Activated naive CD4-positive, alpha-beta T cell treated with anti-CD3 and anti-CD28 coated beads, Interleukin-2, amount 50 U/mL, for 72 hours (primary cell): ENCODE measurements at regions not wholly inside any gene's neighbourhood (a gene's known extent, or its start where the extent isn't known, plus 50 kb on each side); places are given as distances from the start of the nearest gene placed in this dataset.

ENCODE experiments used
- ATAC-seq, 2 donors: fragments of 150-1000 bp; cut with Tn5 transposase; 2 replicates each; pipeline ENCODE4 v1.10.0; 2021; ENCODE audit warnings: mild to moderate bottlenecking in 2 of 2, moderate library complexity in 2 of 2
- DNase-seq, 2 donors: peaks; one replicate each; pipeline ENCODE4 v3.0.0; 2021 to 2022; ENCODE audit warnings: low spot score in 2 of 2
- H3K27ac Mint-ChIP-seq, 2 donors: one replicate each; pipeline ENCODE4 v1.8.0; 2022; ENCODE audit warnings: mild to moderate bottlenecking in 2 of 2, mixed read lengths in 2 of 2
- H3K36me3 Mint-ChIP-seq, 2 donors: one replicate each; pipeline ENCODE4 v1.8.0; 2022; ENCODE audit warnings: mixed read lengths in 2 of 2
- H3K9me3 Mint-ChIP-seq, 2 donors: one replicate each; pipeline ENCODE4 v1.8.0; 2022; ENCODE audit warnings: mixed read lengths in 2 of 2

DNA sequence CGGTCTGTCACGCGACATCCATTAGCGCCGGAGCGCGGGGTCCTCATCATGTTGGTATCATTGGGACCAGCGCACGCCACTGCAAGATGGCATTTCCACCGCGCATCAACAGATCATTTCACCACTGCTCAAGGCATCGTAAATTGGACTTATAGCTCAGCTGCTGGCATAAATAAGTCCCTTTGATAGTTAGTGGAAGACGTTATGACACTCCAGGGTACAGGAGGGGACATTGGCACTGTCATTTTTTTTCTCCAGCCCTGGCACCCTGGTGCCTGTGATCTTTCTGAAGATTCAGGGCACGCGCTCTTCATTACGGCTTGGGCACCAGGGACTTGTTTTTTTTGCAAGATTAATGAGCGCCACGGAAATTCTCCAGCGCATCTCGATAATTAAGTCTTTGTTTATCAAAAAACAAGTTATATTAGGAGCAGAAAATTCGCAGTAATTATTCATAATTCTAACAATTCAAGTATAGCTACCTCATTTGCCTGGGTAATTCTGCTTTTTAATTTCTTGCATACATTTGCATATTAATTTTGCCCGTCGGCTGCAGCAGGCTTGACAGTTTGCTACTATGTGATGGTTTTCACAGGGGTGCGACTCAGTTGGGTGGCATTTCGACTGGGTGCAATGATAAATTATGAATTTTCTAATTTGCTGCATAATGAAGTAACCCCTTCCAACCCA lies 167.7 kb downstream of the VRK1 start:
- peaks cover 25 to 26% of the 10 kb centered on the region in 2 donors for H3K36me3 Mint-ChIP-seq
- ATAC-seq (no peak), DNase-seq (no peak)
- H3K27ac Mint-ChIP-seq = no peak overlapping the region
- peaks cover 20 to 22% of the 10 kb centered on the region in 2 donors for H3K9me3 Mint-ChIP-seq

DNA sequence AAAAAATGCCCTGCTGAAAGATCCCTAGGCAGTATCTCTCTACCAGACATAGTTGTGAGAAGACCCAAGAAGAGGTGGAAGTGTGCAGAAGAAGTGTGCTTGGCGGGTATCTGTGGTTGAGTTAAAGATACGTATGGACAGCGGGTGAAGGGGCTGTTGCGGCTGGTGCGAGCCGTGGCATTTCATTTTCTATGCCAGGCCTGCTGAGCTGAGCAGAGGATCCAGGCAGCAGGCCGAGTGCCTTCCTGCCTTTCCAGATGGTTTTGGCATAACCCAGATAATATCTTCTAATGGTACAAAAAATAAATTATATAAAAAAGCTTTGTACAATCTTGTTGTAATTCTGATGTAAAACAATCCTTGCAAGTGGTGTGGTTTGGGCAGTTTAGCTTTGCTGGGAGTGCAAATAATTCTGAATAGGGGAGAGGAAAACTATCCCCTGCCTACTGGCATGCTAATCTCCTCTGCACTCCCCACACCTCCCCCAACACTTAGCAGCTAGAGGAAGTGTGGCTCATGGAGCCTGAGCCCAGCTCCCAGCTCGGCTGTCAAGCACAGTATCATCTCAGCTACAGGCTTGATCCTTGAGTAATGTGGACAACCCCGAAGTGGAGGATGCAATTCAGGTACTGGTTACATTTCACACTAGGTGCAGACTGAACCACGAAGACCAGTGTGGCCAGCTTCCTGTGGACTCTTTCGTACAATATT lies 168.9 kb downstream of the VRK1 start:
- DNase-seq (no peak), ATAC-seq (no peak)
- Mint-ChIP-seq H3K9me3 (peaks cover 14 to 15% of the 10 kb centered on the region in 2 donors), H3K27ac (no peak overlapping the region), H3K36me3 (peaks cover 15 to 19% of the 10 kb centered on the region in 2 donors)

DNA sequence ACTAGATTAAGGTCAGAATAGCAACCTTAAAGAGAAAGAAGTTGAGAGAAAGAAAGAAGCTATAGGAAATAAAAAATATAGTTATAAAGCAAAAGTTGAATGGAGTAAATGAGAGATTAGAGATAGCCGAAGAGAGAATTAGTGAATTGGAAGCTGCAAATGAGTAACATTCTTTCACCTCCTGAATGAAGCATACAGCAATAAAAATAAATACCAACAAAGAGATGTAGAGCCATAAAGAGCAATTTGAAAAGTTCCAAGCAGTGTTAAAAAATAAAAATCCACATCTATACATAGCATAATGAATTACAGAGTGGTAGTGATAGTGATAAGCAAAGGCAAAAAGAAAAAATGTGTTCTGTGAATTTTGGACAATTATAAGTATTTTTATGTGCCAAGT lies 177.9 kb downstream of the VRK1 start:
- DNase-seq = no peak
- ATAC-seq = no peak
- peaks cover 10 to 13% of the 10 kb centered on the region in 2 donors for H3K36me3 Mint-ChIP-seq
- H3K9me3 Mint-ChIP-seq = peaks cover 11 to 19% of the 10 kb centered on the region in 2 donors
- no peak overlapping the region for H3K27ac Mint-ChIP-seq

DNA sequence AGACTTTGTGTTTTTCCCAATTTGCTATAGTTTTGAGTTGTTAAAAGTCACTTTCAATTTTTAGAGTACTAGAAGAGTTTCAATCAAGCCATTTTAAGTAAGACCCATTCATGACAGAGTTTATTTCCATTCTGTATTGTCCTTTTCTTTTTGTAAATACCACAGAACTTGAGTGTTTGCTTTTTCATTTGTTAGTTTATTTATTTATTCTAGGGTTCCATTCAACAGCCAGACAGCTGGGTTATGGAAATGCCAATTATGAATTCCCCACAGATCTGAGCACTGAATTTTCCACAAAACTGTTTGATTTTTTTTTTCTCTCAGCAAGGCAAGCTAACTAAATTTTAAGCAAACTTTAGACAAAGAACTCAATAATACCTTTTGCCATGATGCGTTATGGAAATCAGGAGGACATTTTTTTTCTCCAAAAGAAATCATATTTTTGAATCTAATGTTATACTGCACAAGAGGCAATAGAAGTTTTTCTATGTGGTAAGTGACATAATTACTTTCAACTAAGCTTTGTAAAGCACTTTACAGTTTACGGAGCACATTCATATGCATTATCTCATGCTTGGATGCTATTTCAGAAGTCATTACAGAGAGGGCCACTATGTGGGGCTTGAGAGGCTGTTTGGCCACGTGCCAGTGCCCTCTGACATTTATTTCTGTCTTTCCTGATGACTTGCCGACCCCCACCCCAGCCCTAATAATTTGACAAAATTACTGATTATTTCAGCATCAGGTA lies 181.5 kb downstream of the VRK1 start:
- H3K27ac Mint-ChIP-seq = no peak overlapping the region
- H3K36me3 Mint-ChIP-seq = peaks cover 4 to 8% of the 10 kb centered on the region in 2 donors
- peaks cover 8 to 23% of the 10 kb centered on the region in 2 donors for H3K9me3 Mint-ChIP-seq
- ATAC-seq (no peak), DNase-seq (no peak)

DNA sequence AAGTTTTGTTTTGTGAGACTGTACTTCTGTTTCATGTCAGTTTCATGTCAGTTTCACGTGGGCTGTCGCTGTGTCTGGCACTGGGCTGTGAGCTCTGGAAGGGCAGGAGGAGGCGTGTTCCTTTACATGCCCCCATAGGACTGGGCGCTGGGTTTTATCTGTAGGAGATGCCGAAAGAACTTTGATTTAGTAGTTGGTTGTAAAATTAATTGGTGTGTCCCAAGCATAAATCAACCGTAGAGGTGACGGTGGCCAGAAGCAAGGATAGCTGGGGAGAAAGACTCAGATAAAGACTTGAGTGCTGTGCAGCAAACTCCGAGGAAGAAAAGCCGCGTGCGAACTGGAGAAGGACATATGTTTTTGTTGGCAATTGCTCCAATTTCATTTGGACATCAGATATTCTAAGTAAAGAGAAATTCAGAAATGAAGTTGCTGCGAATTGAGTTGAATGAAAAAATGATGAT lies 182.5 kb downstream of the VRK1 start:
- peaks cover 8 to 27% of the 10 kb centered on the region in 2 donors for H3K9me3 Mint-ChIP-seq

DNA sequence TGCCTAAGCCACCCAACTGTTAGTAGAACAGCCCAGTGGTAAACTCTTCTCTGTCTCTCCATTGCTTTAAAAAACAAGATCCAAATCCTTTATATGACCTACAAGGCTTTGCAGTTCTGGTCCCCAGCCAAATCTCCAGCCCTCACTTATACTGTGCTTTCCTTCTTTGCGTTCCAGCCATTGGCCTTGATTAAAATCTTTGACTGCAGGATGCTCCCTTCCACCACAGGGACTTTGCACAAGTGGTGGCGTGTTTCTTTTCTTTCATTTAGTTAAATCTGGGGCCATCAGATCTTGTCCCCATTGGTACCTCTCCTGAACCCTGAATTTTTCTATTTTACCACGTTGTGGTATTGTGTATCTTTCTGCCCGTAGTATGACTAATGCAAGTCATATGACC lies 183.7 kb downstream of the VRK1 start:
- no peak for ATAC-seq
- Mint-ChIP-seq H3K27ac (no peak overlapping the region), H3K9me3 (peaks cover 4 to 22% of the 10 kb centered on the region in 2 donors), H3K36me3 (peaks cover 0 to 7% of the 10 kb centered on the region in 2 donors)
- no peak for DNase-seq

More for the DNA sequence above, 182.5 kb downstream of the VRK1 start:
- peaks cover 0 to 7% of the 10 kb centered on the region in 2 donors for H3K36me3 Mint-ChIP-seq
- no peak for ATAC-seq
- DNase-seq = no peak
- no peak overlapping the region for H3K27ac Mint-ChIP-seq

DNA sequence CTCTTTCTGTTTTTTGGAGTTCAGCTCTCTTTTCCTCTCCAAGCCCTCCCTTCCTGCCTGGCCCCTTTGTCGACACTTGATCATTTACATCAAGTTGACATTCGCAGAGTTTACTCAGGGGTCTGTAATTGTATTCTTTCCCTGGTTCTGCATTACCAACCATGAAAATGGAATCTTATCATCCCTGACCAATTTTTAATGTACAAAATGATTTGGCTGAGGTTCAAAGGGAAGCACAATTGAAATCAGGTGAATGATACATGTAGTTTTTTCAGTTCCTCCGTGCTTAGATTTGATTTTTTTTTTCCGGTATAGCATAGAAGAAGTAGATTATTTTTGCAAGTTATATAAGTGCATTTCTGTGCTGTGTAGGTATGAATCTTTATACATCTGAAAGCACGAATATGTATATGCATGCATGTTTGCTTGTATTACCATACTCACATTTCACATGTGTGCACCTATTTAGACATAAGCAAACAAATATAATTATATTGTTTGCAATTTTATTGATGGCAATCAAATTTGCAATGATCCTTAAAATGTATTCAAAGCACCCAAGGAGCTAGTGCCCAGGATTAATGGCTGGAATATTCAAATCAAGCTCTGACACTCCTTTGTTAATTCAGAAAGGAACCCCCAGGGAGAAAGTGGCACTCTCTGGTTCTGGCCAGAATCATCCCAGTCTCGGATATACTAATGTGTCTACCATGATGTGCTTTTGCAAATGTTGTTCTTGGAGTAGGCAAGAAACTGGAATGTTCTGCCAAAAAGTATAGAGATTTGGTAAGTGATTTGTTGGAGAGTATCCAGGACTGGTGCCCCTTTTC lies 189.3 kb downstream of the VRK1 start:
- Mint-ChIP-seq H3K36me3 (peaks cover 0 to 7% of the 10 kb centered on the region in 2 donors), H3K9me3 (peaks cover 7 to 22% of the 10 kb centered on the region in 2 donors), H3K27ac (no peak overlapping the region)
- no peak for DNase-seq
- no peak for ATAC-seq

DNA sequence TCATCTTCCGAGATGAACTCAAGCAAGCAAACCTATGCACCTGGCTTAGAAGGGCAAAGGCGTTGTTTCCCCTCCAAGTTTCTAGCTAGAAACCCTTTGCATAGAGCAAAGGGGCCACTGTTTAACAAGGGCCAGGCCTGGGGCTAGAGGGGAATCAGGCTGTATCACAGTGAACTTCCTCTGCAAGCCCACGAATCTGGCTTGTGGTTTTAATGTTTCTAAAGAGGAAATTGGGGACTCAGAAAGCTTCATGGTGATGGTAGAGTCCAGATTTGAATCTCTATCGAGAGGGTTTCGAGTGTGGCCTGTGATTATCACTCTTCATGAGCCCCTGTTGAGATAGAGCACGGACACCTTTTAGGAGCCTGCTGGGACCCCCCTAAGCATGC lies 189.9 kb downstream of the VRK1 start:
- H3K27ac Mint-ChIP-seq = no peak overlapping the region
- ATAC-seq (no peak), DNase-seq (no peak)
- H3K9me3 Mint-ChIP-seq = peaks cover 7 to 22% of the 10 kb centered on the region in 2 donors
- H3K36me3 Mint-ChIP-seq = peaks cover 0 to 7% of the 10 kb centered on the region in 2 donors

DNA sequence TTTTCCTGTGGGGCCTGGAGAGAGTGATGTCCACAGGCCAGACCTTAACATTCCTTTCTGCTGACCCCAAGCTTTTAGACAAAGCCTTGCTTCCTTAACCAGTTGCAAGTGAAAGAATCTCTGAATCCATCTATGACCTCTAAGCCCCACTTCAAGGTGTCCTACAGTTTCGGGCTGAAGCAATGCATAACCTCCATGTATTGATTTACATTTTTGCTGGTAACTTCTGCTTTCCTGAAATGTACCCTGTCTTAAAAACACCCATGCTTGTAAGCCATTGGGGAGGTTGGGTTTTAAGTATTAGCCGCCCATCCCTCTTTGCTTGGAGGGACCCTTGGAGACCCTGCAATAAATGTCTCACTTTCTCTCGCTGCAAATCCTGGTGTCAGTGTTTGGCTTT lies 190.6 kb downstream of the VRK1 start:
- no peak for ATAC-seq
- H3K36me3 Mint-ChIP-seq = peaks cover 0 to 7% of the 10 kb centered on the region in 2 donors
- DNase-seq = no peak
- peaks cover 7 to 22% of the 10 kb centered on the region in 2 donors for H3K9me3 Mint-ChIP-seq
- no peak overlapping the region for H3K27ac Mint-ChIP-seq

DNA sequence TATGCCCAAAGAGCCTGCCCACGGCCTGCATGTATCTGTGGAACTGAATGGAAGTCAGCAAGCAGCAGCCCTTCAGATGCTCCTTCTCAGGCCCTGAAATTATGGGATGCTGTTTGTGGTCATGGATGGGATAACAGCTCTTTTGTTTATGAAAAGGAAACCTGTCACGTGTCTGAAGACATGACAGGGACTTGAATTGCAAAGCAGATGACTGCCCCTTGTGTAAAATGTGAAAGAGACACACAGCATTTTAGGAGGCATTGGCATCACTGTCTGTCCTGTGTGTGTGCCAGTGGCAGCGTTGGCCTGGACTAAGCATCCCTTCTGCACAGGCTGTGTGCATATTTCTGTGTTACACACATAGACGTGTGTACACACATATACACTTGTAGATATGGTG lies 192.1 kb downstream of the VRK1 start:
- H3K9me3 Mint-ChIP-seq = peaks cover 3 to 10% of the 10 kb centered on the region in 2 donors
- ATAC-seq (no peak), DNase-seq (no peak)
- no peak overlapping the region for H3K27ac Mint-ChIP-seq
- peaks cover 0 to 1% of the 10 kb centered on the region in 2 donors for H3K36me3 Mint-ChIP-seq

DNA sequence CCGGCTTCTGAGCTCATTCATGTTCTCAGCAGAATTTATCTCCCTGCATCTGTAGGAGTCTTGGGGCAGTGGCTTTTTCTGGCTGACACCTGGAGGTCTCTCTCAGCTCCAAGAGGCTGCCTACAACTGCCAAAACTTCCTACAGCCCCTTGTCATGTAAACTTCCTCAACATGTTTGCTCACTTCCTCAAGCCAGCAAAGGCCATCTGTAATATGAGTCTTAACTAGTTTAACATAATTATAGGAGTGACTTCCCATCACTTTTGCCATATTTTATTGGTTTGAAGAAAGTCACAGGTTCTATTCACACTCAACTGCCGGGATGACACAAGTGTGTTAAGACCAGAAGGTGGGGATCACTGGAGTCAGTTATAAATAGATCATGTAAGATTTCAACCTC lies 194.0 kb downstream of the VRK1 start:
- ATAC-seq = no peak
- H3K27ac Mint-ChIP-seq = no peak overlapping the region
- H3K9me3 Mint-ChIP-seq = peaks cover 3 to 9% of the 10 kb centered on the region in 2 donors
- no peak for DNase-seq
- no peaks in the 10 kb centered on the region for H3K36me3 Mint-ChIP-seq

DNA sequence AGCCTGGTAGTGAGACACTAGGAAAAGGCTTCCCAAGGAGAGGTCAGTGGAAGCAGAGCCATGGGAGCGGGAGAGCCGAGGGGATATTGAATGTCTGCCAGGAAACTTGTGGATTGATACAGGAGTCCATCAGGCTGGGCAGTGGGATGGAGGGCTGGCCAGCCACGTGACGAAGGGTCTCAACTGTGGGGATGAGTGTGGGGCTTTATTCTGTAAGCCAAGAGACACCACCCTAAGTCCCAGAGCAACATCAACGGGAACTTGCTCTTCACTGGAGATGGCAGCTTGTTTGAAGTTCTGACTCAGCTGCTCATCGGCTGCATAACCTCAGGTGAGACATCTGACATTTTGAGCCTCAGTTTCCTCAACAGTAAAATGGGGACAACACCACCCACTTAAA lies 197.8 kb downstream of the VRK1 start:
- Mint-ChIP-seq H3K27ac (no peak overlapping the region), H3K9me3 (peaks cover 0 to 7% of the 10 kb centered on the region in 2 donors), H3K36me3 (no peaks in the 10 kb centered on the region)
- ATAC-seq (no peak), DNase-seq (no peak)

DNA sequence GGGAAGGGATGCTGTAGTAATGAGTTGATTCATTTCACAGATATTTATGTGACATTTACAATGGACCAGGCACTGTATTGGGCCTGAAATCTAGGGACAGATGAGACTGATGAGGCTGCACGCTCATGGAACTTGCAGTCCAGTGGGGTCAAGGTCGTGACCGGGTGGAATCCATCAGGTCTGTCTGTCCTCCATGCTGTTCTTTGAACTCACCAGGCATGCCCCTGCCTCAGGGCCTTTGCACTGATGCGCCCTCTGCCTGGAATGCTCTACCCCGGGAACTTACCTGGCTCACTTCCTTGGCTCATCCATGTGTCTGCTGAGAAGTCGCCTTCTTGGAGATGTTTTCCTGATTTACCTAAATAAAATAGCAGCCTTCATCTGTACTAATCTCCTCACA lies 200.1 kb downstream of the VRK1 start:
- Mint-ChIP-seq H3K9me3 (peaks cover 0 to under 1% of the 10 kb centered on the region in 2 donors), H3K27ac (no peak overlapping the region), H3K36me3 (no peaks in the 10 kb centered on the region)
- ATAC-seq = no peak
- no peak for DNase-seq

DNA sequence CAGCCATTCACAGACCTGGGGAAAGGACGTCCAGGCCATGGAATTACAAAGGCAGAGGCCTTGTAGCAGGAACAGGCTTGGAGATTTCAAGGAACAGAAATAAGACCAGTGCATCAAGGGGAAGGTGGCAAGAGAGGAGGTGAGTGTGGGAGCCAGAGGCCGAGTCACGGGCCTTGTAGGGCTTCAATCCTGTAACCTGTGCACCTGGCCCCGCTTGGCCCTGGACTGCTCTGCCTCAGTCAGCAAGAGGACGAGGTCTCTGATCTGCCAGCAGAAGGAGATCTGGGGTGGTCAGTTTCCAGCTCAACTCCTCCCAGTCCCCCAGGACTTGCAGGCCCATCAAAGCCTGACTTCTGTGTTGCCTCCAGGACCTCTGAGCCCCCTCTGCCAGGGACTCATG lies 200.8 kb downstream of the VRK1 start:
- ATAC-seq (no peak), DNase-seq (no peak)
- peaks cover 0 to 6% of the 10 kb centered on the region in 2 donors for H3K9me3 Mint-ChIP-seq
- H3K27ac Mint-ChIP-seq = no peak overlapping the region
- no peaks in the 10 kb centered on the region for H3K36me3 Mint-ChIP-seq

DNA sequence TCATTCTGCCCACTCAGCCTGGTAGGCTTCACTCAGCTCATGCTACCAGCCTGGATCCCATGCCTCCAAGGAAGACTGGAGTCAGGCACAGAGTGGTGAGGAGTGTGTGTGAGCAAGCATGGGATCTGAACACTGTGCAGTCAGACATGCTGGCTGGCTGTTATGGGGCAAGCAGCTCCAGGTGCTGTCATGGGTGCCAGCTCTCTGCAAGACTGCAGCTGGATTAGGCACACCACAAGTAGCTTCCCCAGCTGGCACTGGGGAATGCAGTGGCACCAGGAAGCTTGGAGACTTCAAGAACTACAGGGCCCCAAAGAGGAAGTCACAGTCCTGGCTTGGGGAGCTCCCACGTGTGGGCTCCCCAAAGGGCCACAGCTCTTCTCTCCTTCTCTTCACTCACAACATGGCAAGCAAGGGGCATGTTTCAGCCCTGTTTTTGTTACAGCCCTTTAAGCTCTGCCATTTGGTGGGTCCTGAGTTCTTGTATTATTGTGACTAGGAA lies 202.5 kb downstream of the VRK1 start:
- ATAC-seq = no peak
- Mint-ChIP-seq H3K36me3 (no peaks in the 10 kb centered on the region), H3K27ac (no peak overlapping the region), H3K9me3 (peaks cover 0 to 6% of the 10 kb centered on the region in 2 donors)
- DNase-seq = no peak

DNA sequence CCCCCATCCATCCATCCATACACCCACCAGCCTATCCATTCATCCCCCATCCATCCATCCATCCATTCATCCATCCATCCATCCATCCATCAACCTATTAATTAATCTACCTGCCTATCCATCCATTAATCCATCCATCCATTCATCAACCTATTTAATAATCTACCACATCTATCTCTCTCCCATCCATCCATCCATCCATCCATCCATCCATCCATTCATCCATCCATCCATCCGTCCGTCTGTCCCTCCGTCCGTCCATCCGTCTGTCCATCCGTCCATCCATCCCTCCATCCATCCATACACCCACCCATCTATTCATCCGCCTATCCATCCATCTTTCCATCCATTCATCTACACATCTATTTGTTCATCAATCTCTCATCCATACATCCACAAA lies 205.3 kb downstream of the VRK1 start:
- Mint-ChIP-seq H3K27ac (no peak overlapping the region), H3K36me3 (no peaks in the 10 kb centered on the region), H3K9me3 (peaks cover 4 to 6% of the 10 kb centered on the region in 2 donors)
- ATAC-seq (no peak), DNase-seq (no peak)
